Caco-2 (cell line): ENCODE measurements at regions not wholly inside any gene's neighbourhood (a gene's known extent, or its start where the extent isn't known, plus 50 kb on each side); places are given as distances from the start of the nearest gene placed in this dataset.

ENCODE experiments used
- BruUV-seq: library from RNA; stranded (reverse); fragments of 400-500 nt; replicated peaks from 2 replicates; lab custom pipeline; 2021; lab: Mats Ljungman, UMichigan
- CTCF ChIA-PET: fragments of 300-600 bp; sonication (Branson Sonifier 250); formaldehyde crosslinking; loops from one replicate; lab custom pipeline; 2022; ENCODE audit warnings: antibody characterized with exemption; lab: Charles Lee
- POLR2A ChIA-PET: fragments of 300-600 bp; sonication (Branson Sonifier 250); formaldehyde crosslinking; loops from one replicate; lab custom pipeline; 2022; ENCODE audit warnings: antibody characterized with exemption; lab: Charles Lee
- DNase-seq, 2 experiments: peaks; one replicate each; pipeline versions ENCODE4 v3.0.0 to v3.0.0-alpha.2; 2020 to 2022
- H3K27me3 ChIP-seq: replicated peaks from 2 replicates; pipeline ENCODE4 v1.6.0; 2011; ENCODE audit warnings: low read length; ENCODE audit not compliant: control insufficient read depth, insufficient read depth
- H3K36me3 ChIP-seq: 2 replicates; pipeline ENCODE4 v1.5.1; 2011; ENCODE audit warnings: low read length; ENCODE audit not compliant: control insufficient read depth, insufficient read depth
- H3K4me1 ChIP-seq: fragments of 250-450 bp; sonication (Bioruptor Pico); 2 replicates; pipeline ENCODE4 v1.5.1; 2020; ENCODE audit warnings: mild to moderate bottlenecking
- H3K4me3 ChIP-seq: 2 replicates; pipeline ENCODE4 v1.5.1; 2011; ENCODE audit warnings: low read depth, mild to moderate bottlenecking, control low read depth, low read length
- H3K9me3 ChIP-seq: fragments of 250-450 bp; sonication (Bioruptor Pico); 2 replicates; pipeline ENCODE4 v1.5.1; 2020; ENCODE audit warnings: mild to moderate bottlenecking, moderate library complexity
- H3K27ac Mint-ChIP-seq: one replicate; pipeline ENCODE4 v1.8.0; 2022; ENCODE audit warnings: mixed read lengths; ENCODE audit not compliant: unreplicated experiment
- H3K27me3 Mint-ChIP-seq: one replicate; pipeline ENCODE4 v1.8.0; 2022; ENCODE audit warnings: mixed read lengths; ENCODE audit not compliant: insufficient read depth, unreplicated experiment
- H3K36me3 Mint-ChIP-seq: one replicate; pipeline ENCODE4 v1.8.0; 2022; ENCODE audit warnings: mild to moderate bottlenecking, mixed read lengths; ENCODE audit not compliant: insufficient read depth, unreplicated experiment
- H3K4me1 Mint-ChIP-seq: one replicate; pipeline ENCODE4 v1.8.0; 2022; ENCODE audit warnings: low read depth, mixed read lengths; ENCODE audit not compliant: unreplicated experiment
- H3K4me3 Mint-ChIP-seq: one replicate; pipeline ENCODE4 v1.8.0; 2022; ENCODE audit warnings: mild to moderate bottlenecking, moderate library complexity, mixed read lengths; ENCODE audit not compliant: unreplicated experiment
- H3K9me3 Mint-ChIP-seq: one replicate; pipeline ENCODE4 v1.8.0; 2022; ENCODE audit warnings: mixed read lengths; ENCODE audit not compliant: unreplicated experiment
- intact Hi-C: fragments of 100-400 bp; cut with micrococcal nuclease; formaldehyde crosslinking; loops from one replicate; pipeline ENCODE4 v1.10.0; 2022; ENCODE audit not compliant: unreplicated experiment
- TF ChIP-seq, protein P1 (sequence below), 2 experiments: fragments of 200-600 bp in 1 of 2; IDR thresholded peaks; 1 replicate in 1 of 2; 2 replicates in 1 of 2; pipeline versions ENCODE4 v1.5.1 to v1.8.0; 2011 to 2022; ENCODE audit warnings: antibody characterized with exemption in 1 of 2, control low read depth in 1 of 2, inconsistent platforms in 1 of 2, low read depth in 1 of 2, low read length in 1 of 2, mild to moderate bottlenecking in 1 of 2, moderate library complexity in 1 of 2; ENCODE audit not compliant: insufficient read depth in 1 of 2, severe bottlenecking in 1 of 2, unreplicated experiment in 1 of 2

DNA sequence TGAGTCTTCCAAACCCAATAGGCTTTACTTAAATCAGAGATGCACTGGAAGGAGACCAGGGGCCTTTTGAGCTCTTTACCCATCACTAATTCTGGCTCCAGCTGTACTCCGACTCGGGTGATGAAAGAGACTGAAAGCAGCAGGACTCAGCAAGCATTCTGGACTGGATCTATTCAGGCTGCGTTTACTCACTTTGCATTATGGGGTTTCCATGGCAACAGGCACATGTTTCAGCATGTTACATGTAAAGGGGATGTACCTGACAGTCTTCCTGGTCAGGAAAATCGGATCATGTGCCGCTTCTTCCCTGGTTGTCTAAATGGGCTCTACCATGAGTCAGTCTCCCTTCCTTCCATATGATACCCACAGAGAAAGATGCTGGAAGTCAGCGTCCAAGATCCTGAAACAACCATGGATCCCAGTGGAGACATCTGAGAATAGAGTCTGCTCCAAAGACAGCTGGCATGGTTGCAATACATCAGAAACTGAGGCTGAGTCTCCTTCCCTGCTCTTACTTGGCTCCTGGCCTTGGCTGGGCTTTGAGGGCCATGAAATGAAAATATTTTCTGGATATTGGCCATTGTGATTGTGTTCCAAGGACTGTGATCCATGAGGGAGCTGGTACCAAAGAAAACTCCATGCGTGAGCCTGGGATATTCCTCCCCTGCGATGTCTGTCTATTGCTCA, 102.5 kb upstream of the TNC start:
- Histone ChIP-seq H3K36me3 (no peaks in the 10 kb centered on the region), H3K4me3 (no peak overlapping the region), H3K27me3 (no peaks in the 10 kb centered on the region), H3K9me3 (no peaks in the 10 kb centered on the region), H3K4me1 (no peaks in the 10 kb centered on the region)
- TF ChIP-seq, protein P1, sequence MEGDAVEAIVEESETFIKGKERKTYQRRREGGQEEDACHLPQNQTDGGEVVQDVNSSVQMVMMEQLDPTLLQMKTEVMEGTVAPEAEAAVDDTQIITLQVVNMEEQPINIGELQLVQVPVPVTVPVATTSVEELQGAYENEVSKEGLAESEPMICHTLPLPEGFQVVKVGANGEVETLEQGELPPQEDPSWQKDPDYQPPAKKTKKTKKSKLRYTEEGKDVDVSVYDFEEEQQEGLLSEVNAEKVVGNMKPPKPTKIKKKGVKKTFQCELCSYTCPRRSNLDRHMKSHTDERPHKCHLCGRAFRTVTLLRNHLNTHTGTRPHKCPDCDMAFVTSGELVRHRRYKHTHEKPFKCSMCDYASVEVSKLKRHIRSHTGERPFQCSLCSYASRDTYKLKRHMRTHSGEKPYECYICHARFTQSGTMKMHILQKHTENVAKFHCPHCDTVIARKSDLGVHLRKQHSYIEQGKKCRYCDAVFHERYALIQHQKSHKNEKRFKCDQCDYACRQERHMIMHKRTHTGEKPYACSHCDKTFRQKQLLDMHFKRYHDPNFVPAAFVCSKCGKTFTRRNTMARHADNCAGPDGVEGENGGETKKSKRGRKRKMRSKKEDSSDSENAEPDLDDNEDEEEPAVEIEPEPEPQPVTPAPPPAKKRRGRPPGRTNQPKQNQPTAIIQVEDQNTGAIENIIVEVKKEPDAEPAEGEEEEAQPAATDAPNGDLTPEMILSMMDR (IDR thresholded peaks at IDR 0.05; ENCODE audit: insufficient read depth in 1 of 2, low read depth in 1 of 2, low read length in 1 of 2, severe bottlenecking in 1 of 2, unreplicated experiment in 1 of 2): no peak
- peak in 1 of 2 experiments; percentile 10 for DNase-seq
- intact Hi-C loops: no loop called here
- CTCF ChIA-PET: no interaction called here
- H3K4me1 Mint-ChIP-seq: peaks cover 6% of the 10 kb centered on the region
- no peaks in the 10 kb centered on the region for H3K36me3 Mint-ChIP-seq
- no peaks in the 10 kb centered on the region for H3K27me3 Mint-ChIP-seq
- H3K27ac Mint-ChIP-seq: no peak overlapping the region
- POLR2A ChIA-PET: no interaction called here
- no peak overlapping the region for H3K4me3 Mint-ChIP-seq
- BruUV-seq: no TSS peak
- H3K9me3 Mint-ChIP-seq: no peaks in the 10 kb centered on the region

DNA sequence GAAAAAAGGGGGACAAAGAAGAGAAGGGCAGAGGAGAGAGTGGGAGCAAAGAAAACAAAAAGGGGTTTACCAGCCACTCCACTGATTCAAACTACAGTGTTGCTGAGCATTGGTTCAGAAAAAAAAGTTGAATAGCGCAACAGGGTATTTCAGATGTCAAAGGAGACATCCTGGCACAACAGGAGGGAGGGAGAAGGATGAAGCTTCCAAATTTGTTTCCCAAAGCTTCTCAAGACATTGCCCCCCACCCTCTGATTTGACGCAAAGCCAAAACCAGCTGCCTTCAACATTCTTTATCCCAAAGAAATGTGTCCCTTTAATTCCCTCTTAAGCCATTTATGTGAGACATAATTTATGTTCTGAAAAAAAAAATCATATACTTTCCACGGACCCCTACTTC, 105.5 kb upstream of the TNC start:
- no peaks in the 10 kb centered on the region for H3K9me3 ChIP-seq
- Mint-ChIP-seq H3K4me1 (peaks cover 6% of the 10 kb centered on the region), H3K4me3 (no peak overlapping the region), H3K36me3 (no peaks in the 10 kb centered on the region), H3K27me3 (no peaks in the 10 kb centered on the region), H3K27ac (no peak overlapping the region), H3K9me3 (no peaks in the 10 kb centered on the region)
- TF ChIP-seq, protein P1 (IDR thresholded peaks at IDR 0.05; ENCODE audit: insufficient read depth in 1 of 2, low read depth in 1 of 2, low read length in 1 of 2, severe bottlenecking in 1 of 2, unreplicated experiment in 1 of 2): no peak
- CTCF ChIA-PET: no interaction called here
- POLR2A ChIA-PET: no interaction called here
- no peak for DNase-seq
- no peaks in the 10 kb centered on the region for H3K4me1 ChIP-seq
- intact Hi-C loops: no loop called here
- no TSS peak for BruUV-seq
- H3K27me3 ChIP-seq: no peaks in the 10 kb centered on the region
- no peaks in the 10 kb centered on the region for H3K36me3 ChIP-seq
- H3K4me3 ChIP-seq: no peak overlapping the region

DNA sequence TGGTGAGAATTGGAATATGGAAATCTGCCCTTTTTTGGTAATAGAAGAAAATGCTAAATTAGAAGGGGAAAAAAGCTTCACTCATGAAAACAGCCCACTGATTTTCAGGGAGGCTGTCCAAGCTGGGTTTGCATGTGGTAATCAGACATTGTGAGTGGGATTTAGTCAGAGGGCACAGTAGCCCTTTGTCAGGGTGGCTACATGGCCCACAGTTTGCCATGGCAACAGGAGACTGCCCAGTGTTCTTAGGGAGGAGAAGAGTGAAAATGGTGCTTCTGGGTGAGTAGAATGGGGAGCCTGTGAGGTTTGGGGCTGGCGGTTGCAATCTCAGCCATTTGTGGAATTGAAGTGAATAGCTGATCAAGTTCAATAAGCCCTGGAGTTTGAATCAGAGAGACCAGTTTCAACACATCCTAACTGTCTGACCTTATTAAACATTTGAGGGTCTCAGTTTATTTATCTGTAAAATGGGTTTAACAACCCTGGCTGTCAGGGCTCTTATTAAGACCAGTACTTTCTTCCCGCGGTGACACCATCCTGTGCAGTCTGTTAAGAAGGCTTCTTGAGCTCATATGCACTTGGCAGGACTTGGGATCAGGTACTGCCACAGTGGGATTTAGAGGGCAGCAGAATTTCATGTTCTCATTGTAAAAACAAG, 107.6 kb upstream of the TNC start:
- POLR2A ChIA-PET: no interaction called here
- BruUV-seq: no TSS peak
- Mint-ChIP-seq H3K9me3 (no peaks in the 10 kb centered on the region), H3K27me3 (no peaks in the 10 kb centered on the region), H3K36me3 (no peaks in the 10 kb centered on the region), H3K27ac (no peak overlapping the region), H3K4me1 (peaks cover 6% of the 10 kb centered on the region), H3K4me3 (no peak overlapping the region)
- intact Hi-C loops: loop anchor here (1.0 kb wide), 1 partner anchor 299 kb away; no protein-coding TSS in a partner anchor
- TF ChIP-seq, protein P1 (IDR thresholded peaks at IDR 0.05; ENCODE audit: insufficient read depth in 1 of 2, low read depth in 1 of 2, low read length in 1 of 2, severe bottlenecking in 1 of 2, unreplicated experiment in 1 of 2): no peak
- Histone ChIP-seq H3K36me3 (no peaks in the 10 kb centered on the region), H3K4me1 (no peaks in the 10 kb centered on the region), H3K9me3 (no peaks in the 10 kb centered on the region), H3K4me3 (no peak overlapping the region), H3K27me3 (no peaks in the 10 kb centered on the region)
- DNase-seq: no peak
- CTCF ChIA-PET: interaction anchor here (0.7 kb wide), 1 partner anchor 223 kb away, joined by 3 read pairs; no protein-coding TSS in a partner anchor
